Spleen (tissue), 7 donors: ENCODE measurements at regions not wholly inside any gene's neighbourhood (a gene's known extent, or its start where the extent isn't known, plus 50 kb on each side); places are given as distances from the start of the nearest gene placed in this dataset.

Experiments
- CTCF ChIP-seq, 11 experiments: fragments of 200-600 bp in 7 of 11; fragments of 450-650 bp in 4 of 11; sonication (generic) in 4 of 11; IDR thresholded peaks in 8 of 11; conservative IDR thresholded peaks in 3 of 11; 1 replicate in 7 of 11; 2 replicates in 4 of 11; pipeline versions ENCODE4 v1.4.0 to v1.8.0; 2016 to 2021; ENCODE audit warnings: antibody characterized with exemption in 11 of 11, inconsistent platforms in 4 of 11, mild to moderate bottlenecking in 1 of 11
- POLR2A ChIP-seq, 3 donors: fragments of 450-650 bp; IDR thresholded peaks; one replicate each; pipeline ENCODE4 v1.5.1; 2017; ENCODE audit warnings: antibody characterized with exemption in 3 of 3, mild to moderate bottlenecking in 1 of 3
- POLR2AphosphoS5 ChIP-seq, 3 donors: sonication (generic); formaldehyde crosslinking; IDR thresholded peaks; one replicate each; pipeline ENCODE4 v1.5.1; 2017; ENCODE audit warnings: antibody characterized with exemption in 3 of 3
- donor health status: DM: no; HTN: no; CAD: no; lungs with moderate emphysema.
- donor health status: DM: no; HTN: no; CAD: no.
- donor health status: DM: no; HTN: no; CAD: no.

GRCh38 chr9:135366104-135366503 lies 113.5 kb upstream of the PPP1R26 start:
- no peak for TF ChIP-seq CTCF (IDR thresholded peaks at IDR 0.05 in 8 of 11, conservative IDR thresholded peaks at IDR 0.05 in 3 of 11)
- no peak for TF ChIP-seq POLR2AphosphoS5 (IDR thresholded peaks at IDR 0.05)
- TF ChIP-seq POLR2A (IDR thresholded peaks at IDR 0.05) = no peak
